Trophoblast cell (in vitro differentiated cells and primary cell): ENCODE measurements at regions not wholly inside any gene's neighbourhood (a gene's known extent, or its start where the extent isn't known, plus 50 kb on each side); places are given as distances from the start of the nearest gene placed in this dataset.
A peak's percentile ranks its signal among the peaks of the same experiment; 100 is the strongest.

Experiments
- DNase-seq, 2 donors: peaks; one replicate each; pipeline ENCODE4 v3.0.0-alpha.2; 2016
- H2AFZ ChIP-seq: 2 replicates; pipeline ENCODE4 v1.6.1; 2013; ENCODE audit warnings: low read length, moderate library complexity, mild to moderate bottlenecking; ENCODE audit not compliant: insufficient read depth, poor library complexity
- H2AK5ac ChIP-seq: 2 replicates; pipeline ENCODE4 v1.6.1; 2013; ENCODE audit warnings: mild to moderate bottlenecking, low read length
- H2BK120ac ChIP-seq: 2 replicates; pipeline ENCODE4 v1.6.1; 2013; ENCODE audit warnings: low read length, mild to moderate bottlenecking, moderate library complexity; ENCODE audit not compliant: insufficient read depth, poor library complexity
- H2BK12ac ChIP-seq: 2 replicates; pipeline ENCODE4 v1.6.1; 2013; ENCODE audit warnings: mild to moderate bottlenecking, low read length, moderate library complexity
- H2BK5ac ChIP-seq: 2 replicates; pipeline ENCODE4 v1.6.1; 2013; ENCODE audit warnings: low read length, low read depth, moderate library complexity, mild to moderate bottlenecking; ENCODE audit not compliant: poor library complexity
- H3K14ac ChIP-seq: 2 replicates; pipeline ENCODE4 v1.6.1; 2013; ENCODE audit warnings: mild to moderate bottlenecking, low read length
- H3K18ac ChIP-seq: 2 replicates; pipeline ENCODE4 v1.6.1; 2013; ENCODE audit warnings: mild to moderate bottlenecking, low read length
- H3K23ac ChIP-seq: 2 replicates; pipeline ENCODE4 v1.6.1; 2013; ENCODE audit warnings: low read length
- H3K27ac ChIP-seq: 2 replicates; pipeline ENCODE4 v1.5.1; 2013; ENCODE audit warnings: low read depth, mild to moderate bottlenecking, inconsistent platforms, low read length, moderate library complexity
- H3K27me3 ChIP-seq: 2 replicates; pipeline ENCODE4 v1.6.1; 2013; ENCODE audit warnings: inconsistent platforms, mild to moderate bottlenecking, low read length, moderate library complexity; ENCODE audit not compliant: insufficient read depth
- H3K36me3 ChIP-seq, 2 experiments: 1 replicate in 1 of 2; 2 replicates in 1 of 2; pipeline ENCODE4 v1.6.1; 2013; ENCODE audit warnings: low read length in 2 of 2, mild to moderate bottlenecking in 2 of 2, moderate library complexity in 1 of 2; ENCODE audit not compliant: insufficient read depth in 2 of 2, control insufficient read depth in 1 of 2
- H3K4ac ChIP-seq: 2 replicates; pipeline ENCODE4 v1.6.1; 2013; ENCODE audit warnings: low read depth, mild to moderate bottlenecking, low read length, moderate library complexity
- H3K4me1 ChIP-seq, 2 experiments: 1 replicate in 1 of 2; 2 replicates in 1 of 2; pipeline ENCODE4 v1.6.1; 2013; ENCODE audit warnings: low read length in 2 of 2, mild to moderate bottlenecking in 2 of 2, moderate library complexity in 1 of 2; ENCODE audit not compliant: insufficient read depth in 2 of 2, control insufficient read depth in 1 of 2
- H3K4me2 ChIP-seq: 2 replicates; pipeline ENCODE4 v1.6.1; 2013; ENCODE audit warnings: inconsistent platforms, mild to moderate bottlenecking, low read length, moderate library complexity
- H3K4me3 ChIP-seq: 2 replicates; pipeline ENCODE4 v1.5.1; 2013; ENCODE audit warnings: mild to moderate bottlenecking, low read depth, low read length, inconsistent platforms
- H3K79me1 ChIP-seq: one replicate; pipeline ENCODE4 v1.6.1; 2013; ENCODE audit warnings: low read length
- H3K79me2 ChIP-seq: 2 replicates; pipeline ENCODE4 v1.6.1; 2013; ENCODE audit warnings: low read length, mild to moderate bottlenecking; ENCODE audit not compliant: control insufficient read depth, insufficient read depth, poor library complexity
- H3K9ac ChIP-seq: 2 replicates; pipeline ENCODE4 v1.6.1; 2013; ENCODE audit warnings: mild to moderate bottlenecking, low read length
- H3K9me3 ChIP-seq: 2 replicates; pipeline ENCODE4 v1.6.1; 2013; ENCODE audit warnings: low read depth, mild to moderate bottlenecking, control low read depth, inconsistent platforms, low read length; ENCODE audit not compliant: insufficient read depth
- H4K12ac ChIP-seq: 2 replicates; pipeline ENCODE4 v1.6.1; 2013; ENCODE audit warnings: low read depth, mild to moderate bottlenecking, low read length, moderate library complexity
- H4K8ac ChIP-seq: 2 replicates; pipeline ENCODE4 v1.6.1; 2013; ENCODE audit warnings: low read depth, mild to moderate bottlenecking, low read length, moderate library complexity
- H4K91ac ChIP-seq: one replicate; pipeline ENCODE4 v1.6.1; 2013; ENCODE audit warnings: low read depth, mild to moderate bottlenecking, low read length, moderate library complexity
- WGBS: extraction: QIAGEN DNeasy Blood & Tissue Kit; methylation state at CpG from one replicate; pipeline ENCODE4 v1.1.7; 2013; ENCODE audit warnings: missing lambda C conversion rate; ENCODE audit not compliant: insufficient read length, insufficient coverage; ENCODE audit errors: extremely low coverage; 5-methylcytosine and 5-hydroxymethylcytosine counted together

GRCh38 chr22:44606126-44606525 is 95.9 kb upstream of the PRR5 start:
- Histone ChIP-seq H3K27me3 (no peaks in the 10 kb centered on the region), H2AK5ac (no peak overlapping the region), H2BK120ac (no peak overlapping the region), H2BK12ac (no peak overlapping the region), H3K4ac (no peak overlapping the region), H4K12ac (no peak overlapping the region), H3K9me3 (peaks cover 10% of the 10 kb centered on the region), H3K18ac (no peak overlapping the region), H2BK5ac (no peak overlapping the region), H3K14ac (no peak overlapping the region), H3K79me2 (no peaks in the 10 kb centered on the region), H2AFZ (no peak overlapping the region), H3K9ac (no peak overlapping the region), H4K91ac (no peak overlapping the region), H3K79me1 (no peaks in the 10 kb centered on the region), H3K4me2 (no peak overlapping the region), H3K4me1 (no peaks in the 10 kb centered on the region), H3K36me3 (no peaks in the 10 kb centered on the region), H3K23ac (no peak overlapping the region), H4K8ac (no peak overlapping the region), H3K27ac (no peak overlapping the region), H3K4me3 (no peak overlapping the region)
- no CpG with 5 or more reads among the region's 12 CpGs for WGBS
- no peak for DNase-seq

- no peak overlapping the region for H3K27ac ChIP-seq
- H3K14ac ChIP-seq: no peak overlapping the region
- WGBS: no CpG with 5 or more reads among the region's 9 CpGs
- H3K9me3 ChIP-seq: peaks cover 8% of the 10 kb centered on the region
- H4K12ac ChIP-seq: no peak overlapping the region
- H3K4me1 ChIP-seq: no peaks in the 10 kb centered on the region
- H2BK12ac ChIP-seq: no peak overlapping the region
- no peak overlapping the region for H3K9ac ChIP-seq
- no peak overlapping the region for H3K4me2 ChIP-seq
- H3K79me2 ChIP-seq: no peaks in the 10 kb centered on the region
- no peaks in the 10 kb centered on the region for H3K27me3 ChIP-seq
- no peak overlapping the region for H3K18ac ChIP-seq
- DNase-seq: no peak
- no peak overlapping the region for H2BK120ac ChIP-seq
- H2BK5ac ChIP-seq: no peak overlapping the region
- no peaks in the 10 kb centered on the region for H3K36me3 ChIP-seq
- no peak overlapping the region for H3K4ac ChIP-seq
- H3K4me3 ChIP-seq: no peak overlapping the region
- no peak overlapping the region for H2AFZ ChIP-seq
- no peaks in the 10 kb centered on the region for H3K79me1 ChIP-seq
- H4K91ac ChIP-seq: no peak overlapping the region
- no peak overlapping the region for H2AK5ac ChIP-seq
- H4K8ac ChIP-seq: no peak overlapping the region
- H3K23ac ChIP-seq: no peak overlapping the region
These were observed 96.5 kb upstream of the PRR5 start for GRCh38 chr22:44605486-44605885.

- peaks cover 8% of the 10 kb centered on the region for H3K9me3 ChIP-seq
- no peaks in the 10 kb centered on the region for H3K36me3 ChIP-seq
These were observed 97.0 kb upstream of the PRR5 start for GRCh38 chr22:44604991-44605390.

GRCh38 chr22:44604455-44604854 is 97.5 kb upstream of the PRR5 start:
- Histone ChIP-seq H3K4ac (no peak overlapping the region), H3K23ac (peak overlapping the region; percentile 87), H2BK12ac (no peak overlapping the region), H4K8ac (no peak overlapping the region), H2BK5ac (no peak overlapping the region), H2AFZ (no peak overlapping the region), H3K4me3 (no peak overlapping the region), H3K9ac (no peak overlapping the region), H3K4me1 (no peaks in the 10 kb centered on the region), H3K27ac (no peak overlapping the region), H3K79me2 (no peaks in the 10 kb centered on the region), H4K12ac (no peak overlapping the region), H2BK120ac (no peak overlapping the region), H3K9me3 (peaks cover 6% of the 10 kb centered on the region), H4K91ac (no peak overlapping the region), H3K79me1 (no peaks in the 10 kb centered on the region), H3K14ac (no peak overlapping the region), H3K4me2 (no peak overlapping the region), H3K18ac (no peak overlapping the region), H3K27me3 (no peaks in the 10 kb centered on the region), H2AK5ac (no peak overlapping the region), H3K36me3 (no peaks in the 10 kb centered on the region)
- DNase-seq: no peak
- no CpG with 5 or more reads among the region's 4 CpGs for WGBS

More at GRCh38 chr22:44604991-44605390, 97.0 kb upstream of the PRR5 start:
- no peak for DNase-seq
- Histone ChIP-seq H2BK5ac (no peak overlapping the region), H3K27me3 (no peaks in the 10 kb centered on the region), H3K4me3 (no peak overlapping the region), H2BK120ac (no peak overlapping the region), H3K79me2 (no peaks in the 10 kb centered on the region), H3K4ac (no peak overlapping the region), H3K27ac (no peak overlapping the region), H4K12ac (no peak overlapping the region), H2AFZ (no peak overlapping the region), H4K8ac (no peak overlapping the region), H3K9ac (no peak overlapping the region), H3K79me1 (no peaks in the 10 kb centered on the region), H3K4me1 (no peaks in the 10 kb centered on the region), H3K14ac (no peak overlapping the region), H2AK5ac (no peak overlapping the region), H2BK12ac (no peak overlapping the region), H4K91ac (no peak overlapping the region), H3K18ac (no peak overlapping the region), H3K4me2 (no peak overlapping the region), H3K23ac (no peak overlapping the region)
- no CpG with 5 or more reads among the region's 6 CpGs for WGBS
